Keratinocyte (primary cell): ENCODE measurements at regions not wholly inside any gene's neighbourhood (a gene's known extent, or its start where the extent isn't known, plus 50 kb on each side); places are given as distances from the start of the nearest gene placed in this dataset.

ENCODE experiments used
- DNase-seq: peaks from one replicate; pipeline ENCODE4 v3.0.0-alpha.2; 2011; ENCODE audit warnings: low read depth, missing footprints, low spot score
- FAIRE-seq: peaks from 2 replicates; lab custom pipeline; 2011; peaks lifted over from hg19 to GRCh38; lab: Jason Lieb, UNC
- H2AFZ ChIP-seq: 2 replicates; pipeline ENCODE4 v1.6.0; 2012; ENCODE audit warnings: low read length, control low read depth, inconsistent platforms; ENCODE audit not compliant: control insufficient read depth
- H3K27ac ChIP-seq: 2 replicates; pipeline ENCODE4 v1.5.1; 2011; ENCODE audit warnings: low read length; ENCODE audit not compliant: control insufficient read depth, insufficient read depth
- H3K27me3 ChIP-seq: 3 replicates; pipeline ENCODE4 v1.6.0; 2011; ENCODE audit warnings: low read length; ENCODE audit not compliant: control insufficient read depth, insufficient read depth; ENCODE audit errors: extremely low read depth
- H3K36me3 ChIP-seq, 2 experiments: 2 replicates in 1 of 2; 3 replicates in 1 of 2; pipeline ENCODE4 v1.5.1; 2011; ENCODE audit warnings: low read length in 2 of 2, mild to moderate bottlenecking in 1 of 2; ENCODE audit not compliant: control insufficient read depth in 2 of 2, insufficient read depth in 2 of 2; ENCODE audit errors: extremely low read depth in 1 of 2
- H3K4me1 ChIP-seq: 3 replicates; pipeline ENCODE4 v1.5.1; 2011; ENCODE audit warnings: low read length; ENCODE audit not compliant: control insufficient read depth, insufficient read depth; ENCODE audit errors: extremely low read depth
- H3K4me2 ChIP-seq: 3 replicates; pipeline ENCODE4 v1.6.0; 2011; ENCODE audit warnings: low read depth, low read length; ENCODE audit not compliant: control insufficient read depth, insufficient read depth; ENCODE audit errors: extremely low read depth
- H3K4me3 ChIP-seq, 3 experiments: fragments of 200-600 bp in 1 of 3; sonication (generic) in 1 of 3; 2 replicates in 2 of 3; 3 replicates in 1 of 3; pipeline ENCODE4 v1.5.1; 2011 to 2016; ENCODE audit warnings: low read length in 3 of 3, mild to moderate bottlenecking in 3 of 3, control low read depth in 2 of 3, inconsistent platforms in 1 of 3, low read depth in 1 of 3, mixed read lengths in 1 of 3, mixed run types in 1 of 3, moderate library complexity in 1 of 3; ENCODE audit not compliant: control insufficient read depth in 2 of 3, insufficient read depth in 2 of 3; ENCODE audit errors: extremely low read depth in 1 of 3
- H3K79me2 ChIP-seq: 2 replicates; pipeline ENCODE4 v1.6.0; 2012; ENCODE audit warnings: low read length; ENCODE audit not compliant: control insufficient read depth, insufficient read depth
- H3K9ac ChIP-seq: 3 replicates; pipeline ENCODE4 v1.6.0; 2011; ENCODE audit warnings: low read length; ENCODE audit not compliant: control insufficient read depth, insufficient read depth; ENCODE audit errors: extremely low read depth
- H3K9me1 ChIP-seq: 3 replicates; pipeline ENCODE4 v1.6.0; 2011; ENCODE audit warnings: low read length; ENCODE audit not compliant: control insufficient read depth, insufficient read depth; ENCODE audit errors: extremely low read depth
- H3K9me3 ChIP-seq: 2 replicates; pipeline ENCODE4 v1.5.1; 2012; ENCODE audit warnings: low read depth, low read length; ENCODE audit not compliant: control insufficient read depth
- H4K20me1 ChIP-seq: 3 replicates; pipeline ENCODE4 v1.6.0; 2011; ENCODE audit warnings: low read length; ENCODE audit not compliant: control insufficient read depth, insufficient read depth; ENCODE audit errors: extremely low read depth
- EZH2 ChIP-seq: IDR thresholded peaks from one replicate; pipeline ENCODE4 v1.6.1; 2012; ENCODE audit warnings: inconsistent platforms, mild to moderate bottlenecking, low read length, moderate library complexity
- dilution Hi-C: fragments of 300-500 bp; cut with MboI; formaldehyde crosslinking; loops from one replicate; pipeline ENCODE4 v1.7.0; 2020; ENCODE audit warnings: low sequenced_read_pairs; ENCODE audit not compliant: extremely low pct_ligation_motif_present
- TF ChIP-seq, protein P1 (sequence below), 3 experiments: IDR thresholded peaks in 1 of 3; conservative IDR thresholded peaks in 1 of 3; optimal IDR thresholded peaks in 1 of 3; 2 replicates in 2 of 3; 3 replicates in 1 of 3; pipeline versions ENCODE3 to v1.5.1; 2011; ENCODE audit warnings: low read length in 3 of 3, mild to moderate bottlenecking in 3 of 3, moderate library complexity in 2 of 3, control low read depth in 1 of 3, inconsistent platforms in 1 of 3; ENCODE audit not compliant: insufficient read depth in 2 of 3; ENCODE audit errors: extremely low read depth in 1 of 3

GRCh38 chr9:134492281-134492691 lies 149.3 kb upstream of the COL5A1 start:
- Histone ChIP-seq H3K36me3 (no peaks in the 10 kb centered on the region), H3K9me3 (no peaks in the 10 kb centered on the region), H3K27me3 (peaks cover 6% of the 10 kb centered on the region), H3K4me1 (no peaks in the 10 kb centered on the region), H3K9me1 (no peaks in the 10 kb centered on the region), H3K27ac (no peak overlapping the region), H2AFZ (no peak overlapping the region), H3K79me2 (no peaks in the 10 kb centered on the region), H3K4me2 (no peak overlapping the region), H3K9ac (no peak overlapping the region), H3K4me3 (no peak overlapping the region), H4K20me1 (no peaks in the 10 kb centered on the region)
- DNase-seq (no peak), FAIRE-seq (no peak)
- dilution Hi-C loops, result no loop called here
- TF ChIP-seq, protein P1, sequence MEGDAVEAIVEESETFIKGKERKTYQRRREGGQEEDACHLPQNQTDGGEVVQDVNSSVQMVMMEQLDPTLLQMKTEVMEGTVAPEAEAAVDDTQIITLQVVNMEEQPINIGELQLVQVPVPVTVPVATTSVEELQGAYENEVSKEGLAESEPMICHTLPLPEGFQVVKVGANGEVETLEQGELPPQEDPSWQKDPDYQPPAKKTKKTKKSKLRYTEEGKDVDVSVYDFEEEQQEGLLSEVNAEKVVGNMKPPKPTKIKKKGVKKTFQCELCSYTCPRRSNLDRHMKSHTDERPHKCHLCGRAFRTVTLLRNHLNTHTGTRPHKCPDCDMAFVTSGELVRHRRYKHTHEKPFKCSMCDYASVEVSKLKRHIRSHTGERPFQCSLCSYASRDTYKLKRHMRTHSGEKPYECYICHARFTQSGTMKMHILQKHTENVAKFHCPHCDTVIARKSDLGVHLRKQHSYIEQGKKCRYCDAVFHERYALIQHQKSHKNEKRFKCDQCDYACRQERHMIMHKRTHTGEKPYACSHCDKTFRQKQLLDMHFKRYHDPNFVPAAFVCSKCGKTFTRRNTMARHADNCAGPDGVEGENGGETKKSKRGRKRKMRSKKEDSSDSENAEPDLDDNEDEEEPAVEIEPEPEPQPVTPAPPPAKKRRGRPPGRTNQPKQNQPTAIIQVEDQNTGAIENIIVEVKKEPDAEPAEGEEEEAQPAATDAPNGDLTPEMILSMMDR (optimal IDR thresholded peaks at IDR 0.05 in 1 of 3, IDR thresholded peaks at IDR 0.05 in 1 of 3, conservative IDR thresholded peaks at IDR 0.05 in 1 of 3; ENCODE audit: extremely low read depth in 1 of 3, insufficient read depth in 2 of 3, low read length in 3 of 3), result no peak

GRCh38 chr9:134492721-134493460 lies 148.7 kb upstream of the COL5A1 start:
- no peak for TF ChIP-seq EZH2
- TF ChIP-seq, protein P1 (optimal IDR thresholded peaks at IDR 0.05 in 1 of 3, IDR thresholded peaks at IDR 0.05 in 1 of 3, conservative IDR thresholded peaks at IDR 0.05 in 1 of 3; ENCODE audit: extremely low read depth in 1 of 3, insufficient read depth in 2 of 3, low read length in 3 of 3), result no peak
- DNase-seq, result no peak
- dilution Hi-C loops, result no loop called here
- Histone ChIP-seq H3K4me3 (no peak overlapping the region), H3K27ac (no peak overlapping the region), H3K4me2 (no peak overlapping the region), H3K9ac (no peak overlapping the region), H3K36me3 (no peaks in the 10 kb centered on the region), H3K9me3 (no peaks in the 10 kb centered on the region), H3K4me1 (no peaks in the 10 kb centered on the region), H3K79me2 (no peaks in the 10 kb centered on the region), H3K27me3 (peaks cover 6% of the 10 kb centered on the region), H3K9me1 (no peaks in the 10 kb centered on the region), H2AFZ (no peak overlapping the region), H4K20me1 (no peaks in the 10 kb centered on the region)
- FAIRE-seq, result no peak
